Ovary (tissue), 7 donors: ENCODE measurements at regions not wholly inside any gene's neighbourhood (a gene's known extent, or its start where the extent isn't known, plus 50 kb on each side); places are given as distances from the start of the nearest gene placed in this dataset.

Experiments used
- DNase-seq, 5 donors: peaks; one replicate each; pipeline ENCODE4 v3.0.0-alpha.2; 2019 to 2020
- H3K27ac ChIP-seq, 2 donors: fragments of 200-600 bp; one replicate each; pipeline versions ENCODE4 v1.5.1 to v1.8.0; 2019 to 2022
- H3K27me3 ChIP-seq: fragments of 200-600 bp; one replicate; pipeline ENCODE4 v1.8.0; 2022
- H3K36me3 ChIP-seq: fragments of 200-600 bp; sonication (generic); one replicate; pipeline ENCODE4 v1.5.1; 2019
- H3K4me1 ChIP-seq: one replicate; pipeline ENCODE4 v1.8.1; 2013; ENCODE audit warnings: mild to moderate bottlenecking, moderate library complexity; ENCODE audit not compliant: insufficient read depth
- H3K4me3 ChIP-seq: fragments of 200-600 bp; sonication (generic); one replicate; pipeline ENCODE4 v1.5.1; 2017
- H3K9me3 ChIP-seq, 2 donors: fragments of 200-600 bp in 1 of 2; sonication (generic) in 1 of 2; one replicate each; pipeline versions ENCODE4 v1.5.1 to v1.8.1; 2013 to 2019; ENCODE audit warnings: mild to moderate bottlenecking in 1 of 2, moderate library complexity in 1 of 2
- CTCF ChIP-seq, 3 donors: fragments of 450-650 bp in 2 of 3; fragments of 200-600 bp in 1 of 3; IDR thresholded peaks; one replicate each; pipeline versions ENCODE4 v1.5.1 to v1.8.0; 2016 to 2022; ENCODE audit warnings: antibody characterized with exemption in 3 of 3, mild to moderate bottlenecking in 1 of 3
- EP300 ChIP-seq: sonication (generic); formaldehyde crosslinking; IDR thresholded peaks from one replicate; pipeline ENCODE4 v1.6.1; 2017; ENCODE audit warnings: antibody characterized with exemption
- POLR2A ChIP-seq: fragments of 450-650 bp; IDR thresholded peaks from one replicate; pipeline ENCODE4 v1.6.1; 2017; ENCODE audit warnings: antibody characterized with exemption, mild to moderate bottlenecking, moderate library complexity
- WGBS, 3 donors: extraction: QIAGEN DNeasy Blood & Tissue Kit in 1 of 3; methylation state at CpG; one replicate each; pipeline versions ENCODE4 v1.1.5 to v1.1.7; 2013 to 2017; 5-methylcytosine and 5-hydroxymethylcytosine counted together
- intact Hi-C, 4 donors: fragments of 100-400 bp; cut with DNase I; formaldehyde crosslinking; loops; one replicate each; pipeline versions ENCODE4 v1.11.0 to v1.15.1; 2022 to 2023
- donor health status: DM: no; HTN: no; CAD: no; lungs with moderate emphysema.
- donor health status: DM: no; HTN: no; CAD: no.
- donor health status: Bipolar disorder and iron deficiency.
- donor health status: DM: no; HTN: no; CAD: no.
- donor health status: DM: yes; HTN: yes; CAD: no.

DNA sequence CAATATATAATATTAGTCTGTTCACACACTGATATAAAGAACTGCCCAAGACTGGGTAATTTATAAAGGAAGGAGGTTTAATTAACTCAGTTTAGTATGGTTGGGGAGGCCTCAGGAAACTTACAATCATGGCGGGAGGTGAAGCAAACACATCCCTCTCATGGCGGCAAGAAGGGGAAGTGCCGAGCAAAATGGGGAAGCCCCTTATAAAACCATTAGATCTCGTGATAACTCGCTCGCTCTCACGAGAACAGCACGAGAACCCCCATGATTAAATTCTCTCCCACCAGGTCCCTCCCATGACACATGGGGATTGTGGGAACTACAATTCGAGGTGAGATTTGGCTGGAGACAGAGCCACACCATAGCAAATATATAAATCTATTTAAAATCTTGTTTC lies 269.8 kb downstream of the ATP23 start:
- DNase-seq, result no peak
- intact Hi-C loops, result no loop called here
- Histone ChIP-seq H3K27me3 (no peaks in the 10 kb centered on the region), H3K4me3 (no peak overlapping the region), H3K27ac (no peak overlapping the region), H3K36me3 (no peaks in the 10 kb centered on the region), H3K4me1 (no peaks in the 10 kb centered on the region), H3K9me3 (no peaks in the 10 kb centered on the region)
- 94 to 96% (median 95%) methylated on average over 9 of the region's 9 CpGs for WGBS, 3 donors
- TF ChIP-seq EP300 (no peak), POLR2A (no peak), CTCF (IDR thresholded peaks at IDR 0.05) (no peak)

GRCh38 chr12:58217130-58217529 lies 275.8 kb downstream of the ATP23 start:
- H3K9me3 ChIP-seq, result no peaks in the 10 kb centered on the region
- H3K4me1 ChIP-seq, result no peaks in the 10 kb centered on the region
- no peak for DNase-seq
- no peak overlapping the region for H3K27ac ChIP-seq
- H3K4me3 ChIP-seq, result no peak overlapping the region
- H3K36me3 ChIP-seq, result no peaks in the 10 kb centered on the region
- intact Hi-C loops, result no loop called here
- 85 to 95% (median 90%) methylated on average over 1 of the region's 1 CpG for WGBS, 3 donors
- H3K27me3 ChIP-seq, result no peaks in the 10 kb centered on the region
- TF ChIP-seq CTCF (IDR thresholded peaks at IDR 0.05) (no peak), POLR2A (no peak), EP300 (no peak)

DNA sequence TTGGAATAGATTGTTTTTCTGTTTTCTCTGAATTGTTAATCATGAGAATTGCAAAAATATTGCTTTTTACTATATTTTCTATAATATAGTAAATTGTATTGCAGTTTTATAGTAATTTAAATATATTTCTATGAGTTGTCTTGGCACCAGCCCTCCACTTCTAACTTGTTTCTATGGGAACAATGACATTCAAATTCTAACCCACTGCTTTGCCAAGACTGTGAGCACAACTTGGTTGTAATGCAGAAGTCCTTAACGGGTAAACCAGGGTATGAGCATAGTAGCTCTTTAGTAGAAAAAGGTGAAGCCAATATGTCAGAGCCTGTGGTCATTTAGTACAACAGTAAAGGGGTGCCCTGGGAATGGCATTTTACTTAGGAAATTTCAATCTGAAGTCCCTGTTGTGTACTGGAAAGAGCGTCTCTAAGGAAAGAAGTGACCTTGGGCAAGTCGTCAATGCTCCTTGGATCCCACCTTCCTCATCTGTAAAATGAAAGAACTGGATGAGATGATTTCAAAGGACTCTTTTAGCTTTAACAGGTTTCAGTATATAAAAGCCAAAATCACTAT lies 283.3 kb downstream of the ATP23 start:
- Histone ChIP-seq H3K27ac (no peak overlapping the region), H3K4me1 (no peaks in the 10 kb centered on the region), H3K27me3 (no peaks in the 10 kb centered on the region), H3K36me3 (no peaks in the 10 kb centered on the region), H3K9me3 (no peaks in the 10 kb centered on the region), H3K4me3 (no peak overlapping the region)
- 34 to 38% (median 36%) methylated on average over 3 of the region's 3 CpGs for WGBS, 3 donors
- intact Hi-C loops, result no loop called here
- no peak for TF ChIP-seq EP300
- no peak for TF ChIP-seq POLR2A
- no peak for TF ChIP-seq CTCF (IDR thresholded peaks at IDR 0.05)
- DNase-seq, result no peak

DNA sequence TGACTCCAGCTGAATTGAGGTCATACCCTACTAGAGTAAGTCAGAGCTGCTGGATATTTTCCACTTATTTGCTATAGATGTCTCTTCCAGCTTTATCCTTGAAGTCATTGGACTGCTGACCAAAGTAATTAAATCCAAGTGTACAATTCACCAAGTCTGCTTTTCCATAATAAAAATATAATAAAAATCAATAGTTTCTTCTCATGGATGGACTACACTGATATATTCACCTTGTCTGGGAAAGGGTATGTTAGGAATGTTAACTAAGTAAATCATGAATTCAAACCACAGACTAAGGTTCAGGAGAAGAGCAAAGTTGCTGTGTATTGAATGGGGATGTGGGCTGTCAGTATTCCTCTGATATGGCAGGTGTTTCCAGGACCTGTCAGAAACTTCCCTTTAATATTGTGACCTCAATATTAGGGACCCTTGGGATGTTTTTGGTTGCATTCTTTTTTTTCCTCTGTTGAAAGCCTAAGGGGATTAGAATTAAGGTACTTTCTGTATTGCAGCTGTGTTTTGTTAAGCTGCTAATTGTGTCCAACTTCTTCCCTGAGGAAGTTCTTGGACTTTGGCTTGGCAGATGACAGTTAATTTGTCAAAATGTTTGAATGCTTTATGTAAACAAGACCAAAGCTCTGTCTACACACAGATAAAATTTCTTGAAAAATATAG lies 284.0 kb downstream of the ATP23 start:
- H3K27me3 ChIP-seq, result no peaks in the 10 kb centered on the region
- DNase-seq, result no peak
- TF ChIP-seq EP300 (no peak), POLR2A (no peak), CTCF (IDR thresholded peaks at IDR 0.05) (no peak)
- no peaks in the 10 kb centered on the region for H3K36me3 ChIP-seq
- no peaks in the 10 kb centered on the region for H3K4me1 ChIP-seq
- H3K4me3 ChIP-seq, result no peak overlapping the region
- intact Hi-C loops, result no loop called here
- H3K27ac ChIP-seq, result no peak overlapping the region
- no peaks in the 10 kb centered on the region for H3K9me3 ChIP-seq
